AG20443 (cell line): ENCODE measurements at regions not wholly inside any gene's neighbourhood (a gene's known extent, or its start where the extent isn't known, plus 50 kb on each side); places are given as distances from the start of the nearest gene placed in this dataset.
A peak's percentile ranks its signal among the peaks of the same experiment; 100 is the strongest.
"Not testable (repeated sequence)": the region's sequence is repeated elsewhere in the genome, so short reads cannot be mapped to it uniquely, and the experiment has no call there.

Source experiments
- DNase-seq: peaks from one replicate; pipeline ENCODE4 v3.0.0; 2012; ENCODE audit warnings: low spot score, mixed read lengths

DNA sequence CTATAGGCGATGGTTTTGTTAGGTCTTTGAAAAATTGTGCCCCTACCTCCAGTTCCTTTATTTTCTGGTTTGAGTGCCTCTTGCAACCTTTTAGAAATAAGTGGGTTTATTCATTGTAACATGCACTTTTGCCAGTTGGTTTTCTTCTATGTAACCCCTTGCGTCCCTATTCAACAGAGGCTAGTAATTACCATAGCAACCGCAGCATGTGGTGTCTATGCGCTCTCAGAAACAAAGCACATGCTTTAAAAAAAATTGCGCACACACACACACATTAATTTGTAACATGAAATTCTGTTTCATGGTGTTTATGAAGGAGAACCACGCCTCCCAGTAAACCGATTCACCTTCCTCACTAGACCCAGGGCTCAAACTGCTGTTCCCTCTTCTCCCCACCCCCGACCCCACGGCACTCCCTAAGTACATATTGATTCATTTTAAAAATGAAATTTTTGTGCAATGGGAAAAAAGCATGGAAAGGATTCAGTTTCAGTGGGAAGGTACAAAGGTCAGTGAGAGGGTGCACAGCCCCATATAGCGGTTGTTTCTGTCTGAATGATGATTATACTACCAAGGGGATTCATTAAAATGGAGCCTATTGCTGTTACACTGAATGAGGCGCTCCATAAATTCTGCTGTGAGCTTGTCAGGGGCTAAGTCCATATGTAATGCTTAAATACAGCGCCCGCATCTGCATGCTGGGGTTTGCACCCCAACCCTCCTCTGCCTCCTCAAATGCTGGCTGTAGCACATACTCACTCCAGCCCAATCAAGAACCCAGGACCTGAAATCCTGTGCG is 206.9 kb downstream of the ICOS start:
- no peak for DNase-seq

DNA sequence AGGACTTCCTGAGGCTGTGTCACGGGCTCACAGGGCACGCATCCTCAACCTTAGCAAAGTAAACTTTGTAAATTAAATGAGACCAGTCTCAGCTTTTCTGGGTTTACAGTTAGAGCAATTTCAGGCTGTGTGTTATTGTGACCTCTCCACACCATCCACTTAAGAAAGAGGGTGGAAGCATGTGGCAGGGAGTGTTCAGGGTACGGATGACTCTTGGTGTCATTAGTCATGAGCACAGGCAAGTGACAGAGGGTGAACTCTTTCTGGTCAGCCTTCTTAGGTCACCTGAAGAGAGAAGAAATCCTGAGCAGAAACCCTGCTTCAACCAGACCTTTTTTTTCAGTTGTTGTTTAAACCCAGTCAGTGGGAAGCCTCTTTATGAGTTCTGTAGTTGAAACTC is 207.9 kb downstream of the ICOS start:
- DNase-seq: no peak

DNA sequence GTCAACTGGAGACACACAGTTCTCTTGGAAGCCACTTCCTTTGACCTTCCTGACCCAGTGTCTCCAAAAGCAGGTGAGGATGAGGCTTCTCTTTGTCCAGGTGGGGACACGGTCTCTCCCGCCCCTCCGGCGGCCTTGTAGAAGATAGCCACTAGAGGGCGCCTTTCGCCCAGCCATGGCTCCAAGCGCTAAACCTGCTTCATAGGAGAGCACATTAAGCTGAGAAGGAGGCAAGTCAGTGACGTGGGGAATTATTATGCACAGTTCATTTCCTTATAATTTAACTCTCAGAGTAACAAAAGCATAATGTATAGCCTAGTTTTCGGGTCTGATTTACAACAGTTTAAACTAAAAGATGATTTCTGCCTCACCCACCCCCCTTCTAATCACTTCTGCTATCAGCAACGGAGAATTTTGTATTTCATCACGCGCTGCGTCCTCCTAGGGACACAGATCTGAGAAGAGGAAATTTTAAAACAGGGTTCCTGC is 208.7 kb downstream of the ICOS start:
- peak; percentile 82 for DNase-seq

DNA sequence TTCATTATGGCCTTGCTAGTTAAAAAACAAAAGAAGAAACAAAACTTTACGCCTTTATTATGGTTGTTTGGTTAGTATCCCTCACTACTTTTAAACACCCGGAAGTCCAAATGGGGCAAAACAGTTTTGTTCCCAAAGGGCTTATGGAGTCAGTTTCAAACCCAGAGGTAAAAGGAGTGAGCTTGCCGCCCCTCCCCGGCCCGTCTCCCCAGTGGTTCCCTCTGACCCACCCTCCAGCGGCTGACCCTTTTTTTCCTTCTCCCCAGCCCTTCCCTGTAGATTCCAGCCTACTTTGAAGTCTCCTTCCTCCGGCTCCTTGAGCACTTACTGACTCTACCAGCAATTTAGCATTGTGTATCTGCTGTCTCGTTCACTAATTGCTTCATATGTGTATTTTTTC is 209.2 kb downstream of the ICOS start:
- no peak for DNase-seq

DNA sequence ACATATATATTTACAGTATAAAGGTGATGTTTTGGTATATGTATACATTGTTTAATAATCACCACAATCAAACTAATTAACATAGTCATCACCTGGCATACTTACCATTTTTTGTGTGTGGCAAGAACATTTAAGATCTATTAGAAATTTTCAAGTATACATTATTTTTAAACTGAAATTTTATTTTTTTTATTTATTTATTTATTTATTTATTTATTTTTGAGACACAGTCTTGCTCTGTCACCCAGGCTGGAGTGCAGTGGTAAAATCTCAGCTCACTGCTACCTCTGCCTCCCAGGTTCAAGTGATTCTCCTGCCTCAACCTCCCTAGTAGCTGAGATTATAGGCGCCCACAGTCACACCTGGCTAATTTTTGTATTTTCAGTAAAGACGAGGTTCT is 210.5 kb downstream of the ICOS start:
- DNase-seq: not testable (repeated sequence)

DNA sequence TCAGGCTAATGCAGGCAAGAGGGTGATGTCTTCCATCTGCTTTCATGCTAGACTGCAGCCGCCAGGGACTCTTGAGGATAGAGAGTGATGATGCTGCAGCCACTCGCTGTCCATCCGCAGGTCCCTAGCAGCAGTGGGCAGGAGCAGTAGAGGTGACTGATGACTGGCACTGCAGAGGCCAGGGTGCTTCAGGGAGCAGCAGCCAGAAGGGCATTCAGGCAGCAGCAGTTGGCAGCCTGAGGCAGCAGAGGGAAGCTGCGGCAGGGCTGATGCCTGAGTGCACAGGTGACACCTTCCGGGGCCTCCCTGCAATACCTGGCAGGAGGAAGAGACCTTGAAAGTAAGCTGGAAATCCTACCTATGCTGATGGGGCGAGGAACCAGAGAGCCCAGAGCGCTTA is 214.2 kb downstream of the ICOS start:
- no peak for DNase-seq

DNA sequence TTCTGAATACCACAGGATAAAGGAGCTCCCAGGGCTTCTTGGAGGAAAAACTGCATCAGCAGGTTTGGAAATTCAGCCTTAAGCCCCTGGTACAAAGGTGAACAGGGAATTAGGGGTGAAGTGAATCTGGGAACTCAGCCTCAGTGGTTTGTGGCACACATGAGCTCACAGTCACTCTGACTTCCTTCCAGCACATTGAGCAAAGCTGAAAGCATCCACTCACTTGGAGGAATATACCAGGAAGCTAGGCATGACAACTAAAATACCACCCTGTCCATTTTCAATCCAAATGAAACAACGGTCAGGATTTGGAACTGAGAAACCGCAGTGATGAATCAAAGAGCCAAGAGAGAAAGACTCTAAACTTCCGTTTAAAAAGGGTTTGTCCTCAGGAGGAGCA is 216.1 kb downstream of the ICOS start:
- DNase-seq: peak; percentile 29

DNA sequence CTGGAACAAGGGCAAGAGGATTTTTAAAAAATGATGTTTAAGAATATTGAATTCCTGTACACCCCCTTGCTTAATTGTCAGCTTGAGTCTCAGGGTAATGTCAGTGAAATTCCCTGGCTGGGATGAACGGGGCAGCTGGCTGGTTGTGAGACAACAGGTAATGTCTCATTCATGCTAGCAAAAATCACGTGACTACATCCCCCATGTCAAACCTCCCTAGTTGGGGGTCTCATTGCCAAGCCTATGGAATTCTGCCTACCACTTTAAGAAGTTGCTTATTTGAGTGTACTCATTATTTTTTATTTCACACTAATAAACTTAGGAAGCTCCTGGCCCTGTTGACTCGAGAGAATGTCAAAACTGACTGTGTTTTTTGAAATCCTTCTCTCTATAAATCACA is 218.3 kb downstream of the ICOS start:
- no peak for DNase-seq

DNA sequence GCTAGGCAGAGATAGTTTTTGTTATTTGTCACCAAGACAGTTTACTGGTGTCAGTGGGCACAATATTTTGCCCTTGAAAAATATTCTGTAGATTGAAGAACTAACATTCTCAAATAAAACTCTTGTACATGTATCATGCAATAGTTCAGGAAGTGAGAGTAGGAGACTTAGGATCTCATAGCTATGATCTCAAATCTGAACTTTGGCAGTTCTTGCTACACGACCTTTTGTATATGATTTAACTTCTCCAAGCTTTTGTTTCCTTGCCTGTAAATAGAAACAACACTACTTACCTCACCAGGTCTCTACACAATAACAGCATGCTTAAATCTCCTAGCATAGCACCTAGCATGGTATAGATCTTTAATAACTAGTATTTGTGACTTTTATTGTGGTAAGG is 219.9 kb downstream of the ICOS start:
- DNase-seq: no peak

DNA sequence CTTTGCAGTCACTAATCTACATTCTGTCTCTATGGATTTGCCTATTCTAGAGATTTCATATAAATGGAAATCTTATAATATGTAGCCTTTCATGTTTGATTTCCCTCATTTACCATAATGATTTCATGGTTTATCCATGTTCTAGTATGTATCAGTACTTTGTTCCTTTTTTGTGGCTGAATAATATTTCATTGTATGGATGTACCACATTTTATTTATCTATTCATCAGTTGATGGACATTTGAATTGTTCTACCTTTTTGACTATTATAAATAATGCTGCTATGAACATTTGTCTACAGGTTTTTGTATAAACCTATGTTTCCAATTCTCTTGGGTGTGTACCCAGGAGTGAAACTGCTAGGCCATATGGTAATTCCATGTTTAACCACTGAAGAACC is 221.1 kb downstream of the ICOS start:
- DNase-seq: no peak

DNA sequence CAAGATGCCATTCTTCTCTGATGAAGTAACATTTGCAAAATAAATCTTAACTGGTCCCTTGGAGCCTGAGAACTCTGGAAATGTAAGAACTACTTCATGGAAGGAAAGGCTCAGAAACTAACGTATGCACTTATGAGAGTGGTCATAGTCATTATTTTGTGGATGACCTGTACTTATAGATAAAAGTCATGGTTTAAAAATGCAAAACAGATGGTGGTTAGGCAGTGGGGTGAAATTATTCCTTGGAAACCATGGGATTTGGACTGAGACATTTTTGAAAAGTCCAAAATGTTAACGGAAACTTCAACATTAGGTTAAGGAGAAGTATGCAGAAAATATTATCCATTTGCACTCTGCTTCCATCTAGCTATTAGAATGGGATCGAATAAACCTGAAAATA is 223.0 kb downstream of the ICOS start:
- no peak for DNase-seq

DNA sequence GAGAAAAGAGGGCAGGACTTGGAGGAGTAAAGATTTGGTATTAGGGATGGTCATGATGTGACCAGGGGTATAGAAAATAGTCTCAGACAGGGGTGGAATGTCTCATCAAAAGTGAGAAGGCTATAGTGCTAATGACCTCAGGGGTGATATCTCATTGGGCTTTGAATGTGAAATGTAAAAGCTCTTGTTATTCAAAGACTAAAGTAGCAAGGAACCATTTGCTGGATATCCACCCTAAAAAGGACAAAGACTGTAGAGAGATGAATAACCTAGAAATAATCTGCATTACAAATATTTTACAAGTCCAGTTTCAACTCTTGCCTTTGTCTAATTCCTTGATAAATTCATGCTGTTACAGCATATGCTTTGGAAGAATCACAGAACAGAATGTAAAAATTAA is 224.4 kb downstream of the ICOS start:
- DNase-seq: no peak

DNA sequence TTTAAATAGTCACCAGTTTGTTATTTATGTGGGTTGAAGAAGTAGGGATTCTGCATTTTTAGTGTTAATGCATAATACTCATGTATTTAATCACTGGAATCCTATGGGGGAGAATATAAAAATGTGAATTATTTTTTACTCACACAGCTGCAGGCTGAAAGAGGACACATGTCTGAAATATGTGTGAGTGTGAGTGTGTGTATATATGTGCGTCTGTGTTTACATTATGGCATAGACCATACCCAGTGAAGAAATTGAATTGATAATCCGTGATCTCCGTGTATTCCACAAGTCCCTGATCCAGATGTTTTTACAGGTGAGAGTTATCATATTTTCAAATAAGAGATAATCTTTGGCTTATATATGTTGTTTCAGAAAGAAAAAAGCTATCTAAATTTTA is 225.3 kb downstream of the ICOS start:
- no peak for DNase-seq

DNA sequence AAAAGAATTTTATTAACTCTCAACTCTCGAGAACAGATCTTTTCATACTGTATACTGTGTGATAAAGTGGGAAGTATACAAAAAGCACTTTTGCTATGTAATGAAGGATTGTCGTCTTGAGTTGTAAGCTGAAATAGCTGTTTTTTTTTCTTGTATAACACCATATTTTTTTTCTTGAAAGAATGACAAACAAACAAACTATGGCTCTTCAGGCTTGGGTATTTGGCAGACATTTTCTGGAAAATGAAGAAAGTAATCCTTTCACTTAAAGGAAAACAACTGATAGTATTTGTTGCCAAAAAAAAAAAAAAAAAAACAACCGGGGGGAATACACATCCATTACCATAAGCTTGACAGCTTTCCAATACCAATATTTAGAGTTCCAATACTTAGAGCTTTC is 230.4 kb downstream of the ICOS start:
- no peak for DNase-seq

DNA sequence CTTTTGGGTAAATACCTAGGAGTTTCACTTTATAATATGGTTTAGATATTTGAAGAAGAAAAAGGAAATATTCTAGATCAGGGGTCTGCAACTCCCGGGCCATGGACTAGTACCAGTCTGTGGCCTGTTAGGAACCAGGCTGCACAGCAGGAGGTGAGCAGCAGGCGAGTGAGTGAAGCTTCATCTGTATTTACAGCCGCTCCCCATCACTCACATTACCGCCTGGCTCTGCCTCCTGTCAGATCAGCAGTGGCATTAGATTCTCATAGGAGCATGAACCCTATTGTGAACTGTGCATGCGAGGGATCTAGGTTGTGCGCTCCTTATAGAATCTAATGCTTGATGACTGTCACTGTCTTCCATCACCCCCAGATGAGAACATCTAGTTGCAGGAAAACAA is 231.1 kb downstream of the ICOS start:
- DNase-seq: not testable (repeated sequence)

DNA sequence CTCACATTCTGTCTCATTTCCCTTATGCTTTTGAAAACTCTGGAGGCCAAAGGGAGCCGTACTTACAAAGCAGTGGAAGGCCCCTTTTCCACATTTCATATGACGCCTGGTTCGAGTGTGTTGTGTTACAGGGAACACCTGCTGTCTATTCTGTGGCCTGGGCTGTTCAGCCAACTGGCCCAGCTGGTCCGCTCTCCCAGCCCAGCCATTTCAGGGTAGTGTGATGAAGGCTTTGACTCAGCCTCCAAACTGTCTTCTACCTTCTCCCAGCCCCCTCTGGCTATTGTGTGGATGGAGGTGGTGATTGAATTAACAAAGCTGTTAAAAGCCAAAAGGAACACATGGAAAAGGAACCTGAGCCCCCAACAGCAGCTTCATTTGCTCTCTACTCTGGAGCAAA is 233.8 kb downstream of the ICOS start:
- no peak for DNase-seq

DNA sequence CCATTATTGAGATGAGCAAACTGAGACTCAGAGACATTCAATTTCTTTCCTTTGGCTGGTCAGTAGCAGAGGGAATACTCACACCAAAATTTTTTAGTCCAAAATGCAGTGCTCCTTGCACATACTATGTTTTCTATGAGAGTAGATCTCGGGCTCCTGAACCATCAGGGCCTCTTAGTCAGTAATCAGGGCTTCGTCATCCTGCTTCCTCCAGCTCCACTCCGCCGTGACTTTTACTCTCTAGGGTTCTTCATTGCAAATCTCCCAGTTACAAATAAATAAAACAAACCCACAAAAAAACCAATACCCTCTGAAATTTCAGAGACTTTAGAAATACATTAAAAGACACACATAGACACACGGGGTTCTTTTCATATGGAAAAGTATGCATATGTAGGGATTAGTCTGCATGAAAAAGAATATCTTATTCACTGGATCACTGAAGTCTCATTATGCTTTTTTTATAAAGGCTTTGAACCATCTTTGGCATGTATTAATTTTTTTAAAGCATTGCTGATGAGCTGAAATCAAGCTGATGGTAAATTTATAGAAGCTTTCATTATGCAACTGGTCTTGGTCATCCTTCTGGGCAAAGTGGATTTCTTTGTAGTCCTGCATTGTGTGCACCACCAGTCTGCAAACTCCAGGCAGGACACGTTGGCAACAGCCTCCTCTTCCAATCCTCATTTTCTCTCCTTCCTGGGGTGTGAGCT is 235.0 kb downstream of the ICOS start:
- DNase-seq: no peak

DNA sequence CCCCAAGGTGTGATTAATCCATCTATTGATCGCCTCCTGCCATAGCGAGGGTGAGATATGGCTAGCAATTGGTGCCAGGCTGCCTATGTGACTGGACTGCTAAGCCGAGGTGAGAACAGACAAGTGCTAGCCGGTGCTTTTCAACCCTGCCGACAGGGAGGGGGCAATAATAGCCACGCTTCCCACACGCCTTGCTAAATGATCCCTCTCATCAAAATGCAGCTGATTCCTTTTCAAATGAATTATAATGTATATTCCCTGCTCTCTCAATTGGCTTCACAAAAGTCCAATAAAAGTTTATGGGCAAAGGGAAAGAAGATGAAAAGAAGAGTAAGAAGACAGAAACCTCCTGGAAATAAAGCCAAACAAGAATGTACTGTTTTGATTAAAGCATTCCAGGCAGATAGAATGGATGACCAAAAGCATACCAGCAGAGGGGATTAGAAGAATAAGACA is 235.6 kb downstream of the ICOS start:
- DNase-seq: no peak

DNA sequence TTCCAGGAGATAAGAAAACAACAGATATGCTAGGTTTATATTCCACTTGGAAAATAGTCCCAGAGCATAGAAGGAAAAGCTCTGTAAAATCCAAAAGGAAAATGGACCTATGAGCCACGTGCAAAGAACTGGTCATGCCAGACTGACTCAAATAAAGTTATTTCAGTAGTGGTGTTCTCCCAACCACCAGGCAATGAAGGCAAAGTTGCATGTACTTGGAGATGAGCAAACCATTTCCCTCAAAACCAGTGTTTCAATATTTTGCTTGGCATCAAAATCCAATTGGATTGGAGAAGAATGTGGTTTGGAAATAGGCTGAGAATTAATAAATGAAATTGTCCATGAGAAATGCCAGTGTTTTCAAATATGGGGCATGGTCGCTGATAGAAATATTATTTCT is 237.5 kb downstream of the ICOS start:
- no peak for DNase-seq

DNA sequence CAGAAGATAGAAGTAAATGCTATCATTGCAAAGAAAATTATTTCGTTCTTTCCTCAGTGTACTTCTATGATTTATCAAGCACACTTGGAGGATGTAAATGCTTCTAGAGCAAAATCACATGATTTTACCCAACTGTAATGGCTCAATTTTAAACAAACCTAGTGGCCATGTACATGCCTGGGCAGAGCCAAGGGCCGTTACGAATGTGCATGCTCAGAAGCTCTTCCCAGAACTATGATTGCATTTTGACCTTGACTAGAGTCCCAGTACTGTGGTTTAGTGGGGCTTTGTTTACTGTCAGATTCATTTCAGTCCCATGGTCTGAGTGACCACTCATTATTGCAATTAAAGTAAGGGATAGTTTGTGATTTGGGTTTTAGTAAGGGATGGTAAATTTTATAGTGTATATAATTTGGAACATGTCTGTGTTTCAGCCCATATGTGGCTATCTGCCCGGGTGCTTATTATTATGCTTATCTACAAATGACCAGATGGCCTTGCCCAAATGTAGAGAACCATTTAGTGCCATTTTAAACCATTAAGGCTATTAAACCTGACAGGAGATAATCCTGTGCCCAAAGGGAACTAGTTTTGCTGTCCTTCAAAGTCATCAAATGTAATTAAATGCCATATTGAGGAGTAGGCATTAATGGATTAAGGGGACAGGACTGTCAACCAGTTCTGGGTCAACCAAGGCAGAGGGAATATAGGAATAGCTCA is 239.1 kb downstream of the ICOS start:
- no peak for DNase-seq

DNA sequence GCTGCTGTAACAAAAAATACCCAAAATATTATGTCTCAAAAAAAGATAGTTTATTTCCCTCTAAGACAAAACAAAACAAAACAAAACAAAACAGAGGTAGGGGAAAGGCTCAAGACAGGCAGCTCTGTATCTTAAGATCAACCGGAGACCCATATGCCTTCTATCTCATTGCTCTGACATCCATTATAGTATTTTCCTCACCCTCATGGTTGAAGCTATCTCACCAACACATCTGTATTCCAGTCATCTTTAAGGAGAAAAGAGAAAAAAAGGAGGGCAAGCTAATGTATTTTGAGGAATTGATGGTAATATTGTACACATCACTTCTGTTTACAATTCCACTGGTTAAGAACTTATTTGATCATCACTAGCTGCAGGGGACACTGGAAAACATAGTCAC is 239.7 kb downstream of the ICOS start:
- DNase-seq: no peak

DNA sequence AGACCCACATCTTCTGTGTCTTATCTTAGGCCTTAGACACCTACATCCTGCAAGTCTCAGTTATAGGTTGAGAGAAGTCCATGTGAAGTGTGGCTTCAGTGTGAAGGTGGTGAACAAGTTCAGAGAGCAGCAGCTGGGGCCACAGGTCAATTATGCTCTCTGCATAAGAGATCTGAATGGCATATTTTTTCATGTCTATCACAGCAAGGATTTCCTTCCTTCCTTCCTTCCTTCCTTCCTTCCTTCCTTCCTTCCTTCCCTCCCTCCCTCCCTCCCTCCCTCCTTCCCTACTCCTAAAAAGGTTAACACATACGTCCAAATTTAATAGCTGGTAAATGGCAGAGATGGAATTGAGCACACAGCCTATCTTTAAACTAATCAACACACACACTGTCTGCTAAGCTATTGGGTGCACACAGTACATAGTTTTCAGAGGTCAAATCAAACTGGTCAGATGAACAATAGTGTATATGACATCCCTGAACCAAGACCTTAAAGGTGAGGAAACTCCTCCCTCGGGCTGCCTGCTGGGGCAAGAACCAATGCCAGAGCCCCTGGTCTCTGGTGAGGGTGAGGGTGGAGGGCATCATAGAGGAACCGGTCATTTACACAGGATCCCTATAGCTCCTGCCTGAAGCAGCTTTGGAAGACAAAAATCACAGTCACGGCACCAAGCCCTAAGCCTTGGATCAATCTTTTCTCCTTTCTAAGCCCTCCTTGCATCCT is 240.9 kb downstream of the ICOS start:
- no peak for DNase-seq
